IMR-90 (cell line): ENCODE measurements at regions not wholly inside any gene's neighbourhood (a gene's known extent, or its start where the extent isn't known, plus 50 kb on each side); places are given as distances from the start of the nearest gene placed in this dataset.

Source experiments
- ATAC-seq: fragments of 200-7000 bp; cut with Tn5 transposase; 2 replicates; pipeline ENCODE4 v1.9.1; 2020; ENCODE audit warnings: low read depth, mild to moderate bottlenecking, moderate library complexity
- BruUV-seq: library from RNA; stranded (reverse); fragments of 400-500 nt; replicated peaks from 2 replicates; lab custom pipeline; 2021; lab: Mats Ljungman, UMichigan
- CTCF ChIA-PET: fragments of 300-600 bp; formaldehyde crosslinking; extraction: SDS; loops from one replicate; lab custom pipeline; 2021; ENCODE audit warnings: antibody characterized with exemption; lab: Yijun Ruan, JAX
- POLR2A ChIA-PET: fragments of 300-600 bp; sonication (Branson Sonifier 250); formaldehyde crosslinking; loops from one replicate; lab custom pipeline; 2022; ENCODE audit warnings: antibody characterized with exemption; ENCODE audit not compliant: unreplicated experiment; lab: Charles Lee
- DNase-seq: peaks from one replicate; pipeline ENCODE4 v3.0.0; 2013
- H2AFZ ChIP-seq: replicated peaks from 2 replicates; pipeline ENCODE3; 2013; ENCODE audit warnings: low read length, mild to moderate bottlenecking; ENCODE audit not compliant: poor library complexity
- H2AK5ac ChIP-seq: 2 replicates; pipeline ENCODE4 v1.6.1; 2013; ENCODE audit warnings: low read depth, low read length, inconsistent platforms
- H2AK9ac ChIP-seq: replicated peaks from 2 replicates; pipeline ENCODE3; 2013; ENCODE audit warnings: mild to moderate bottlenecking, low read depth, low read length, moderate library complexity; ENCODE audit not compliant: poor library complexity
- H2BK120ac ChIP-seq: 2 replicates; pipeline ENCODE4 v1.6.1; 2013; ENCODE audit warnings: low read depth, low read length, inconsistent platforms
- H2BK15ac ChIP-seq: 3 replicates; pipeline ENCODE4 v1.6.1; 2013; ENCODE audit warnings: low read depth, low read length, inconsistent platforms
- H2BK20ac ChIP-seq: 2 replicates; pipeline ENCODE4 v1.6.1; 2013; ENCODE audit warnings: low read depth, mild to moderate bottlenecking, inconsistent platforms, low read length, moderate library complexity
- H2BK5ac ChIP-seq: 2 replicates; pipeline ENCODE4 v1.6.1; 2013; ENCODE audit warnings: mild to moderate bottlenecking, low read depth, low read length, inconsistent platforms; ENCODE audit not compliant: poor library complexity, severe bottlenecking
- H3K14ac ChIP-seq: replicated peaks from 2 replicates; pipeline ENCODE4 v1.6.1; 2013; ENCODE audit warnings: low read depth, low read length, inconsistent platforms
- H3K18ac ChIP-seq: 2 replicates; pipeline ENCODE4 v1.6.1; 2013; ENCODE audit warnings: low read depth, low read length, control low read depth
- H3K23ac ChIP-seq: 2 replicates; pipeline ENCODE4 v1.6.1; 2013; ENCODE audit warnings: low read depth, low read length, inconsistent platforms
- H3K27ac ChIP-seq: 2 replicates; pipeline ENCODE4 v1.5.1; 2013; ENCODE audit warnings: mild to moderate bottlenecking, control low read depth, low read length; ENCODE audit not compliant: insufficient read depth
- H3K27me3 ChIP-seq: 2 replicates; pipeline ENCODE4 v1.6.1; 2013; ENCODE audit warnings: low read length; ENCODE audit not compliant: control insufficient read depth, insufficient read depth
- H3K36me3 ChIP-seq: 2 replicates; pipeline ENCODE4 v1.6.1; 2013; ENCODE audit warnings: low read length, mixed read lengths; ENCODE audit not compliant: control insufficient read depth, insufficient read depth
- H3K4ac ChIP-seq: 2 replicates; pipeline ENCODE4 v1.6.1; 2013; ENCODE audit warnings: low read depth, low read length, inconsistent platforms
- H3K4me1 ChIP-seq: 2 replicates; pipeline ENCODE4 v1.6.1; 2013; ENCODE audit warnings: low read length, mixed read lengths; ENCODE audit not compliant: control insufficient read depth, insufficient read depth
- H3K4me2 ChIP-seq: 2 replicates; pipeline ENCODE4 v1.6.1; 2013; ENCODE audit warnings: low read depth, mild to moderate bottlenecking, control low read depth, low read length, moderate library complexity
- H3K4me3 ChIP-seq: 2 replicates; pipeline ENCODE4 v1.5.1; 2013; ENCODE audit warnings: low read depth, mild to moderate bottlenecking, control low read depth, low read length, moderate library complexity; ENCODE audit not compliant: insufficient read depth
- H3K56ac ChIP-seq: 2 replicates; pipeline ENCODE4 v1.6.1; 2013; ENCODE audit warnings: low read length, inconsistent platforms; ENCODE audit not compliant: insufficient read depth; ENCODE audit errors: extremely low read depth
- H3K79me1 ChIP-seq, 2 experiments: 2 replicates each; pipeline ENCODE4 v1.6.1; 2013; ENCODE audit warnings: low read length in 2 of 2, inconsistent platforms in 1 of 2, low read depth in 1 of 2
- H3K9ac ChIP-seq: 2 replicates; pipeline ENCODE4 v1.6.1; 2013; ENCODE audit warnings: low read depth, low read length, control low read depth
- H3K9me1 ChIP-seq: 2 replicates; pipeline ENCODE4 v1.6.1; 2013; ENCODE audit warnings: low read length, inconsistent platforms; ENCODE audit not compliant: insufficient read depth
- H3K9me3 ChIP-seq: 2 replicates; pipeline ENCODE4 v1.6.1; 2013; ENCODE audit warnings: low read length; ENCODE audit not compliant: control insufficient read depth, insufficient read depth
- H4K20me1 ChIP-seq: 2 replicates; pipeline ENCODE4 v1.6.1; 2013; ENCODE audit warnings: low read length, inconsistent platforms; ENCODE audit not compliant: insufficient read depth
- H4K5ac ChIP-seq: 2 replicates; pipeline ENCODE4 v1.6.1; 2013; ENCODE audit warnings: mild to moderate bottlenecking, low read depth, low read length, control low read depth
- H4K8ac ChIP-seq, 2 experiments: 2 replicates each; pipeline ENCODE4 v1.6.1; 2013; ENCODE audit warnings: low read depth in 2 of 2, low read length in 2 of 2, control low read depth in 1 of 2, inconsistent platforms in 1 of 2
- H4K91ac ChIP-seq: 2 replicates; pipeline ENCODE4 v1.6.1; 2013; ENCODE audit warnings: low read depth, low read length, inconsistent platforms; ENCODE audit not compliant: insufficient read depth
- BHLHE40 ChIP-seq: fragments of 150-350 bp; IDR thresholded peaks from 2 replicates; pipeline ENCODE4 v1.6.1; 2016; ENCODE audit warnings: mild to moderate bottlenecking, low read depth, low read length
- CHD1 ChIP-seq: IDR thresholded peaks from 2 replicates; pipeline ENCODE4 v1.6.1; 2012; ENCODE audit warnings: low read depth, low read length, improper control_type of control experiment
- FOS ChIP-seq: fragments of 150-350 bp; IDR thresholded peaks from 2 replicates; pipeline ENCODE4 v1.6.1; 2016; ENCODE audit warnings: low read depth, low read length
- MAFK ChIP-seq: IDR thresholded peaks from 2 replicates; pipeline ENCODE4 v1.6.1; 2012; ENCODE audit warnings: low read depth, low read length, improper control_type of control experiment
- MXI1 ChIP-seq: IDR thresholded peaks from 2 replicates; pipeline ENCODE4 v1.6.1; 2012; ENCODE audit warnings: low read depth, mild to moderate bottlenecking, low read length, moderate library complexity, borderline replicate concordance
- NFE2L2 ChIP-seq: fragments of 150-350 bp; IDR thresholded peaks from 2 replicates; pipeline ENCODE4 v1.6.1; 2016; ENCODE audit warnings: low read depth, mild to moderate bottlenecking, low read length
- POLR2A ChIP-seq: IDR thresholded peaks from 2 replicates; pipeline ENCODE4 v1.6.1; 2012; ENCODE audit warnings: mild to moderate bottlenecking, low read depth, low read length
- RAD21 ChIP-seq: IDR thresholded peaks from 2 replicates; pipeline ENCODE4 v1.6.1; 2012; ENCODE audit warnings: low read length, improper control_type of control experiment
- RCOR1 ChIP-seq: IDR thresholded peaks from 2 replicates; pipeline ENCODE4 v1.6.1; 2012; ENCODE audit warnings: mild to moderate bottlenecking, low read length, improper control_type of control experiment; ENCODE audit not compliant: insufficient replicate concordance
- RFX5 ChIP-seq: IDR thresholded peaks from 2 replicates; pipeline ENCODE4 v1.8.0; 2012; ENCODE audit warnings: low read depth, mild to moderate bottlenecking, low read length, moderate library complexity
- WGBS, 2 experiments: methylation state at CpG; one replicate each; pipeline versions ENCODE4 v1.1.5 to v1.1.7; 2013; ENCODE audit warnings: missing lambda C conversion rate in 2 of 2; ENCODE audit not compliant: insufficient read length in 1 of 2; ENCODE audit errors: extremely low coverage in 2 of 2; 5-methylcytosine and 5-hydroxymethylcytosine counted together
- dilution Hi-C: fragments of 300-500 bp; cut with HindIII; formaldehyde crosslinking; loops from one replicate; pipeline ENCODE4 v1.14.3; 2018; ENCODE audit warnings: low sequenced_read_pairs; ENCODE audit not compliant: unreplicated experiment
- in situ Hi-C: fragments of 300-500 bp; cut with MboI; formaldehyde crosslinking; loops from 3 replicates; pipeline ENCODE4 v1.14.3; 2019; ENCODE audit warnings: low sequenced_read_pairs, inconsistent platforms, mixed read lengths
- intact Hi-C: fragments of 100-400 bp; cut with micrococcal nuclease; formaldehyde crosslinking; loops from 2 replicates; pipeline ENCODE4 v1.10.0; 2022
- TF ChIP-seq, protein P1 (sequence below): fragments of 150-350 bp; IDR thresholded peaks from 2 replicates; pipeline ENCODE4 v1.6.1; 2016; ENCODE audit warnings: low read depth, mild to moderate bottlenecking, low read length, moderate library complexity, borderline replicate concordance
- TF ChIP-seq, protein P2 (sequence below): conservative IDR thresholded peaks from 2 replicates; pipeline ENCODE4 v1.5.1; 2012; ENCODE audit warnings: mild to moderate bottlenecking, low read depth, low read length, improper control_type of control experiment
- TF ChIP-seq, protein P3 (sequence below): fragments of 150-350 bp; IDR thresholded peaks from 2 replicates; pipeline ENCODE4 v1.6.1; 2017; ENCODE audit warnings: mild to moderate bottlenecking, antibody characterized with exemption, low read length, low read depth

DNA sequence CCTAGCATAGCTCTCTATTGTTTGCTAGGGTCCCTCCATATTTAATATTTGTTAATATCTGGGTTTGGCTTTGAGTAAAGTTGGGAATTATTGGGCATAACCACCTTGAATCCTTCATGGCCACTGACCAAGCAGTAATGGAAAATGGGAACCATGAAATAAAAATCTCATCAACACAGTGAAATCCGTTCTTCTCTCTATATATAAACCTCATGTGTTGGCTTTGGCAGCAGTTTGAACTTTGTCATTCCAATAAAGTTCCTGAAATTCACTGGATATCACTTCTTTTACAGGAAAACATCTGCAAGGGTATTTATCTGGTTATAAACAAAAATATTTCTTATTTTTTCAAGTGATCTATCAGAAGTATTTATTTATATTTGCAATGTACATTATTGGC is 93.0 kb upstream of the MPDZ start:
- H3K9ac ChIP-seq = no peak overlapping the region
- DNase-seq = no peak
- peaks cover 9% of the 10 kb centered on the region; the same call in 1 of the 2 replicates for H3K27me3 ChIP-seq
- no peak for ATAC-seq
- in situ Hi-C loops = no loop called here
- TF ChIP-seq BHLHE40 (no peak), RAD21 (no peak), POLR2A (no peak), RCOR1 (no peak), CHD1 (no peak), MAFK (no peak), FOS (no peak), RFX5 (no peak), MXI1 (no peak), NFE2L2 (no peak)
- TF ChIP-seq, protein P1, sequence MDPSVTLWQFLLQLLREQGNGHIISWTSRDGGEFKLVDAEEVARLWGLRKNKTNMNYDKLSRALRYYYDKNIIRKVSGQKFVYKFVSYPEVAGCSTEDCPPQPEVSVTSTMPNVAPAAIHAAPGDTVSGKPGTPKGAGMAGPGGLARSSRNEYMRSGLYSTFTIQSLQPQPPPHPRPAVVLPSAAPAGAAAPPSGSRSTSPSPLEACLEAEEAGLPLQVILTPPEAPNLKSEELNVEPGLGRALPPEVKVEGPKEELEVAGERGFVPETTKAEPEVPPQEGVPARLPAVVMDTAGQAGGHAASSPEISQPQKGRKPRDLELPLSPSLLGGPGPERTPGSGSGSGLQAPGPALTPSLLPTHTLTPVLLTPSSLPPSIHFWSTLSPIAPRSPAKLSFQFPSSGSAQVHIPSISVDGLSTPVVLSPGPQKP = no peak
- TF ChIP-seq, protein P2, sequence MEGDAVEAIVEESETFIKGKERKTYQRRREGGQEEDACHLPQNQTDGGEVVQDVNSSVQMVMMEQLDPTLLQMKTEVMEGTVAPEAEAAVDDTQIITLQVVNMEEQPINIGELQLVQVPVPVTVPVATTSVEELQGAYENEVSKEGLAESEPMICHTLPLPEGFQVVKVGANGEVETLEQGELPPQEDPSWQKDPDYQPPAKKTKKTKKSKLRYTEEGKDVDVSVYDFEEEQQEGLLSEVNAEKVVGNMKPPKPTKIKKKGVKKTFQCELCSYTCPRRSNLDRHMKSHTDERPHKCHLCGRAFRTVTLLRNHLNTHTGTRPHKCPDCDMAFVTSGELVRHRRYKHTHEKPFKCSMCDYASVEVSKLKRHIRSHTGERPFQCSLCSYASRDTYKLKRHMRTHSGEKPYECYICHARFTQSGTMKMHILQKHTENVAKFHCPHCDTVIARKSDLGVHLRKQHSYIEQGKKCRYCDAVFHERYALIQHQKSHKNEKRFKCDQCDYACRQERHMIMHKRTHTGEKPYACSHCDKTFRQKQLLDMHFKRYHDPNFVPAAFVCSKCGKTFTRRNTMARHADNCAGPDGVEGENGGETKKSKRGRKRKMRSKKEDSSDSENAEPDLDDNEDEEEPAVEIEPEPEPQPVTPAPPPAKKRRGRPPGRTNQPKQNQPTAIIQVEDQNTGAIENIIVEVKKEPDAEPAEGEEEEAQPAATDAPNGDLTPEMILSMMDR = no peak
- TF ChIP-seq, protein P3, sequence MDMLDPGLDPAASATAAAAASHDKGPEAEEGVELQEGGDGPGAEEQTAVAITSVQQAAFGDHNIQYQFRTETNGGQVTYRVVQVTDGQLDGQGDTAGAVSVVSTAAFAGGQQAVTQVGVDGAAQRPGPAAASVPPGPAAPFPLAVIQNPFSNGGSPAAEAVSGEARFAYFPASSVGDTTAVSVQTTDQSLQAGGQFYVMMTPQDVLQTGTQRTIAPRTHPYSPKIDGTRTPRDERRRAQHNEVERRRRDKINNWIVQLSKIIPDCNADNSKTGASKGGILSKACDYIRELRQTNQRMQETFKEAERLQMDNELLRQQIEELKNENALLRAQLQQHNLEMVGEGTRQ = no peak
- H4K91ac ChIP-seq = no peak overlapping the region
- no peaks in the 10 kb centered on the region for H3K36me3 ChIP-seq
- no peak overlapping the region for H3K4me2 ChIP-seq
- no peak overlapping the region for H4K5ac ChIP-seq
- ChIA-PET CTCF (no interaction called here), POLR2A (interaction anchor here (0.7 kb wide), 1 partner anchor 11 kb away, joined by 13 read pairs; no protein-coding TSS in a partner anchor)
- no peak overlapping the region for H3K27ac ChIP-seq
- no peak overlapping the region for H2AK5ac ChIP-seq
- H3K18ac ChIP-seq = no peak overlapping the region
- H4K8ac ChIP-seq = no peak overlapping the region
- no peak overlapping the region for H3K23ac ChIP-seq
- no peak overlapping the region for H2BK120ac ChIP-seq
- H3K4me3 ChIP-seq = no peak overlapping the region
- H3K4me1 ChIP-seq = no peaks in the 10 kb centered on the region
- intact Hi-C loops = no loop called here
- no peak overlapping the region for H2AFZ ChIP-seq
- no peak overlapping the region for H2BK5ac ChIP-seq
- dilution Hi-C loops = no loop called here
- WGBS, 2 experiments = no CpG with 5 or more reads among the region's 1 CpG
- no peak overlapping the region for H3K4ac ChIP-seq
- BruUV-seq = no TSS peak
- H4K20me1 ChIP-seq = no peaks in the 10 kb centered on the region
- no peak overlapping the region for H3K14ac ChIP-seq
- H2AK9ac ChIP-seq = no peak overlapping the region
- no peak overlapping the region for H3K56ac ChIP-seq
- no peak overlapping the region for H2BK20ac ChIP-seq
- H3K9me3 ChIP-seq = no peaks in the 10 kb centered on the region
- no peaks in the 10 kb centered on the region for H3K79me1 ChIP-seq
- no peaks in the 10 kb centered on the region for H3K9me1 ChIP-seq
- no peak overlapping the region for H2BK15ac ChIP-seq
